Neural cell (in vitro differentiated cells): ENCODE measurements at regions not wholly inside any gene's neighbourhood (a gene's known extent, or its start where the extent isn't known, plus 50 kb on each side); places are given as distances from the start of the nearest gene placed in this dataset.
"Not testable (repeated sequence)": the region's sequence is repeated elsewhere in the genome, so short reads cannot be mapped to it uniquely, and the experiment has no call there.

Experiments used
- H2AFZ ChIP-seq: fragments of 200-600, 300-800 bp; sonication (generic), shearing (Covaris generic); 2 replicates; pipeline ENCODE4 v1.6.0; 2014; ENCODE audit warnings: low read depth, mild to moderate bottlenecking, antibody characterized with exemption, low read length, moderate library complexity
- H3F3A ChIP-seq: fragments of 200-600 bp; shearing (Covaris generic); 2 replicates; pipeline ENCODE4 v1.6.1; 2016; ENCODE audit warnings: mild to moderate bottlenecking, moderate library complexity, mixed read lengths, antibody characterized with exemption, low read length; ENCODE audit not compliant: insufficient read depth, poor library complexity, severe bottlenecking
- H3K27ac ChIP-seq: fragments of 200-600, 300-800 bp; sonication (generic), shearing (Covaris generic); 2 replicates; pipeline ENCODE4 v1.5.1; 2014; ENCODE audit warnings: mild to moderate bottlenecking, low read length, moderate library complexity
- H3K27me3 ChIP-seq: fragments of 300-800, 200-600 bp; sonication (generic), shearing (Covaris generic); 2 replicates; pipeline ENCODE4 v1.6.0; 2014; ENCODE audit warnings: mild to moderate bottlenecking, low read depth, low read length, moderate library complexity; ENCODE audit not compliant: insufficient read depth
- H3K36me3 ChIP-seq: fragments of 300-800, 200-600 bp; sonication (generic), shearing (Covaris generic); 2 replicates; pipeline ENCODE4 v1.5.1; 2014; ENCODE audit warnings: mild to moderate bottlenecking, antibody characterized with exemption, low read length, moderate library complexity; ENCODE audit not compliant: insufficient read depth
- H3K4me2 ChIP-seq: fragments of 300-800, 200-600 bp; sonication (generic), shearing (Covaris generic); 2 replicates; pipeline ENCODE4 v1.6.0; 2014; ENCODE audit warnings: mild to moderate bottlenecking, low read length
- H3K4me3 ChIP-seq: fragments of 300-800, 200-600 bp; sonication (generic), shearing (Covaris generic); 2 replicates; pipeline ENCODE4 v1.5.1; 2014; ENCODE audit warnings: mild to moderate bottlenecking, low read length, moderate library complexity
- H3K79me2 ChIP-seq: fragments of 200-600 bp; shearing (Covaris generic); replicated peaks from 2 replicates; pipeline ENCODE4 v1.6.0; 2014; ENCODE audit warnings: mild to moderate bottlenecking, low read length, moderate library complexity; ENCODE audit not compliant: insufficient read depth
- H3K9ac ChIP-seq: fragments of 300-800, 200-600 bp; sonication (generic), shearing (Covaris generic); 2 replicates; pipeline ENCODE4 v1.6.1; 2016; ENCODE audit warnings: mild to moderate bottlenecking, low read length, mixed read lengths
- H3K9me2 ChIP-seq: fragments of 200-600 bp; shearing (Covaris generic); 2 replicates; pipeline ENCODE4 v1.6.1; 2016; ENCODE audit warnings: mild to moderate bottlenecking, low read length, mixed read lengths; ENCODE audit not compliant: insufficient read depth
- H3K9me3 ChIP-seq: fragments of 200-600, 300-800 bp; sonication (generic), shearing (Covaris generic); 2 replicates; pipeline ENCODE4 v1.6.1; 2016; ENCODE audit warnings: mild to moderate bottlenecking, mixed run types, low read length, moderate library complexity, mixed read lengths
- H4K20me1 ChIP-seq: fragments of 200-600 bp; shearing (Covaris generic); 2 replicates; pipeline ENCODE4 v1.6.1; 2016; ENCODE audit warnings: mild to moderate bottlenecking, mixed run types; ENCODE audit not compliant: insufficient read depth
- EP300 ChIP-seq: fragments of 450-650 bp; conservative IDR thresholded peaks from 2 replicates; pipeline ENCODE4 v1.6.1; 2014; ENCODE audit warnings: antibody characterized with exemption, mild to moderate bottlenecking, moderate library complexity; ENCODE audit not compliant: poor library complexity, severe bottlenecking
- EZH2 ChIP-seq: fragments of 200-600, 300-800 bp; shearing (Covaris generic), sonication (generic); IDR thresholded peaks from 2 replicates; pipeline ENCODE4 v1.6.1; 2014; ENCODE audit warnings: antibody characterized with exemption, low read length, borderline replicate concordance, mild to moderate bottlenecking; ENCODE audit not compliant: insufficient read depth, poor library complexity, severe bottlenecking
- MXI1 ChIP-seq: fragments of 450-650 bp; conservative IDR thresholded peaks from 2 replicates; pipeline ENCODE4 v1.6.1; 2014; ENCODE audit warnings: antibody characterized with exemption, mild to moderate bottlenecking; ENCODE audit not compliant: poor library complexity, severe bottlenecking
- POLR2AphosphoS5 ChIP-seq: IDR thresholded peaks from 2 replicates; pipeline ENCODE4 v1.6.1; 2012
- RAD21 ChIP-seq: fragments of 450-650 bp; conservative IDR thresholded peaks from 2 replicates; pipeline ENCODE4 v1.6.1; 2014; ENCODE audit warnings: antibody characterized with exemption, mild to moderate bottlenecking, moderate library complexity
- SMC3 ChIP-seq: fragments of 450-650 bp; conservative IDR thresholded peaks from 2 replicates; pipeline ENCODE4 v1.6.1; 2014; ENCODE audit warnings: antibody characterized with exemption, mild to moderate bottlenecking, moderate library complexity; ENCODE audit not compliant: poor library complexity
- TAF1 ChIP-seq: IDR thresholded peaks from 2 replicates; pipeline ENCODE4 v1.6.1; 2012; ENCODE audit warnings: low read depth
- TF ChIP-seq, protein P1 (sequence below): fragments of 450-650 bp; IDR thresholded peaks from 2 replicates; pipeline ENCODE4 v1.5.1; 2014; ENCODE audit warnings: antibody characterized with exemption, mild to moderate bottlenecking, moderate library complexity; ENCODE audit not compliant: poor library complexity, severe bottlenecking
- TF ChIP-seq, protein P2 (sequence below): IDR thresholded peaks from 2 replicates; pipeline ENCODE4 v1.6.1; 2012; ENCODE audit warnings: borderline replicate concordance

- no peak overlapping the region for H2AFZ ChIP-seq
- no peak overlapping the region for H3K27ac ChIP-seq
- H3F3A ChIP-seq, result no peaks in the 10 kb centered on the region
These were observed 126.9 kb upstream of the RAP1B start for GRCh38 chr12:68483592-68484383.

GRCh38 chr12:68484578-68484977 lies 126.1 kb upstream of the RAP1B start:
- H3K27ac ChIP-seq, H3K9ac ChIP-seq, H3K36me3 ChIP-seq, H2AFZ ChIP-seq, H3K4me3 ChIP-seq, H3K4me2 ChIP-seq, H3K9me3 ChIP-seq, H4K20me1 ChIP-seq, H3K79me2 ChIP-seq, H3F3A ChIP-seq, H3K9me2 ChIP-seq, H3K27me3 ChIP-seq: not testable (repeated sequence)

More at GRCh38 chr12:68483592-68484383, 126.9 kb upstream of the RAP1B start:
- Histone ChIP-seq H3K79me2 (no peaks in the 10 kb centered on the region), H3K36me3 (no peaks in the 10 kb centered on the region), H3K9me3 (no peaks in the 10 kb centered on the region), H3K9me2 (no peaks in the 10 kb centered on the region), H3K4me3 (no peak overlapping the region), H4K20me1 (no peaks in the 10 kb centered on the region), H3K9ac (no peak overlapping the region), H3K27me3 (no peaks in the 10 kb centered on the region), H3K4me2 (no peak overlapping the region)
- TF ChIP-seq SMC3, result no peak
- TF ChIP-seq, protein P1, sequence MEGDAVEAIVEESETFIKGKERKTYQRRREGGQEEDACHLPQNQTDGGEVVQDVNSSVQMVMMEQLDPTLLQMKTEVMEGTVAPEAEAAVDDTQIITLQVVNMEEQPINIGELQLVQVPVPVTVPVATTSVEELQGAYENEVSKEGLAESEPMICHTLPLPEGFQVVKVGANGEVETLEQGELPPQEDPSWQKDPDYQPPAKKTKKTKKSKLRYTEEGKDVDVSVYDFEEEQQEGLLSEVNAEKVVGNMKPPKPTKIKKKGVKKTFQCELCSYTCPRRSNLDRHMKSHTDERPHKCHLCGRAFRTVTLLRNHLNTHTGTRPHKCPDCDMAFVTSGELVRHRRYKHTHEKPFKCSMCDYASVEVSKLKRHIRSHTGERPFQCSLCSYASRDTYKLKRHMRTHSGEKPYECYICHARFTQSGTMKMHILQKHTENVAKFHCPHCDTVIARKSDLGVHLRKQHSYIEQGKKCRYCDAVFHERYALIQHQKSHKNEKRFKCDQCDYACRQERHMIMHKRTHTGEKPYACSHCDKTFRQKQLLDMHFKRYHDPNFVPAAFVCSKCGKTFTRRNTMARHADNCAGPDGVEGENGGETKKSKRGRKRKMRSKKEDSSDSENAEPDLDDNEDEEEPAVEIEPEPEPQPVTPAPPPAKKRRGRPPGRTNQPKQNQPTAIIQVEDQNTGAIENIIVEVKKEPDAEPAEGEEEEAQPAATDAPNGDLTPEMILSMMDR, result no peak
- no peak for TF ChIP-seq EZH2
- TF ChIP-seq POLR2AphosphoS5, result no peak
- TF ChIP-seq RAD21, result no peak
- TF ChIP-seq, protein P2, sequence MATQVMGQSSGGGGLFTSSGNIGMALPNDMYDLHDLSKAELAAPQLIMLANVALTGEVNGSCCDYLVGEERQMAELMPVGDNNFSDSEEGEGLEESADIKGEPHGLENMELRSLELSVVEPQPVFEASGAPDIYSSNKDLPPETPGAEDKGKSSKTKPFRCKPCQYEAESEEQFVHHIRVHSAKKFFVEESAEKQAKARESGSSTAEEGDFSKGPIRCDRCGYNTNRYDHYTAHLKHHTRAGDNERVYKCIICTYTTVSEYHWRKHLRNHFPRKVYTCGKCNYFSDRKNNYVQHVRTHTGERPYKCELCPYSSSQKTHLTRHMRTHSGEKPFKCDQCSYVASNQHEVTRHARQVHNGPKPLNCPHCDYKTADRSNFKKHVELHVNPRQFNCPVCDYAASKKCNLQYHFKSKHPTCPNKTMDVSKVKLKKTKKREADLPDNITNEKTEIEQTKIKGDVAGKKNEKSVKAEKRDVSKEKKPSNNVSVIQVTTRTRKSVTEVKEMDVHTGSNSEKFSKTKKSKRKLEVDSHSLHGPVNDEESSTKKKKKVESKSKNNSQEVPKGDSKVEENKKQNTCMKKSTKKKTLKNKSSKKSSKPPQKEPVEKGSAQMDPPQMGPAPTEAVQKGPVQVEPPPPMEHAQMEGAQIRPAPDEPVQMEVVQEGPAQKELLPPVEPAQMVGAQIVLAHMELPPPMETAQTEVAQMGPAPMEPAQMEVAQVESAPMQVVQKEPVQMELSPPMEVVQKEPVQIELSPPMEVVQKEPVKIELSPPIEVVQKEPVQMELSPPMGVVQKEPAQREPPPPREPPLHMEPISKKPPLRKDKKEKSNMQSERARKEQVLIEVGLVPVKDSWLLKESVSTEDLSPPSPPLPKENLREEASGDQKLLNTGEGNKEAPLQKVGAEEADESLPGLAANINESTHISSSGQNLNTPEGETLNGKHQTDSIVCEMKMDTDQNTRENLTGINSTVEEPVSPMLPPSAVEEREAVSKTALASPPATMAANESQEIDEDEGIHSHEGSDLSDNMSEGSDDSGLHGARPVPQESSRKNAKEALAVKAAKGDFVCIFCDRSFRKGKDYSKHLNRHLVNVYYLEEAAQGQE, result no peak
- no peak for TF ChIP-seq TAF1
- TF ChIP-seq EP300, result no peak
- TF ChIP-seq MXI1, result no peak

- H3K9me3 ChIP-seq, H4K20me1 ChIP-seq, H2AFZ ChIP-seq, H3K27ac ChIP-seq, H3K9me2 ChIP-seq, H3K4me3 ChIP-seq, H3K79me2 ChIP-seq, H3F3A ChIP-seq, H3K27me3 ChIP-seq, H3K36me3 ChIP-seq, H3K9ac ChIP-seq, H3K4me2 ChIP-seq: not testable (repeated sequence)
These were observed 124.2 kb upstream of the RAP1B start for GRCh38 chr12:68486449-68486848.
